ENCODE measurements at regions not wholly inside any gene's neighbourhood (a gene's known extent, or its start where the extent isn't known, plus 50 kb on each side); places are given as distances from the start of the nearest gene placed in this dataset.

- TF ChIP-seq CTCF (conservative IDR thresholded peaks at IDR 0.05; ENCODE audit: low read depth, low read length) (no peak), EZH2phosphoT487 (IDR thresholded peaks at IDR 0.05; ENCODE audit: borderline replicate concordance, low read length) (no peak)
Measured at GRCh38 chr15:91444656-91445055, 344.6 kb downstream of the SV2B start.
